ENCODE measurements at regions not wholly inside any gene's neighbourhood (a gene's known extent, or its start where the extent isn't known, plus 50 kb on each side); places are given as distances from the start of the nearest gene placed in this dataset.

DNA sequence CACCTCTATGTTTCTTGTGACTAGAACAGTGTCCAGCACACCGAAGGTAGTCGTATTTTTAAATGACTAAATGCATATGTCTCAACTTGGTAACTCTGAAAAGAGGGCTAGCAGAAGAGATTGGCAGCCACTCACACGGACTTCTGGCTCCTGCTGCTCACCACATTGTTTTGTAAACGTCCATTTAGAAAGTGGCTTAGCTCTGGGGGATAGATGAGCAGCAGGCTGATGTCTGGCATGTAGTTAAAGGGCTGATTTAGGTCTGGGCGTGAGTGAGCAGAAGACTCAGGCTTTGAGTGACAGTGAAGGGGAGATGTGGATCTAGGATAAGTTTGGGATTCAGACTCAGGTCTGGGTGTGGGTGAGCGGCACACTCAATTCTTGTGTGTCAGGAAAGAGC, 372.9 kb upstream of the HS6ST1 start:
- Histone ChIP-seq H3K9me3 (no peaks in the 10 kb centered on the region), H3K27me3 (no peaks in the 10 kb centered on the region), H3K36me3 (no peaks in the 10 kb centered on the region), H3K4me1 (ENCODE audit: control insufficient read depth in 1 of 2, insufficient read depth in 1 of 2, low read depth in 1 of 2, low read length in 1 of 2) (no peaks in the 10 kb centered on the region), H3K27ac (no peak overlapping the region), H3K4me3 (ENCODE audit: low read depth in 1 of 2, low read length in 1 of 2) (no peak overlapping the region)
- TF ChIP-seq, protein P1, sequence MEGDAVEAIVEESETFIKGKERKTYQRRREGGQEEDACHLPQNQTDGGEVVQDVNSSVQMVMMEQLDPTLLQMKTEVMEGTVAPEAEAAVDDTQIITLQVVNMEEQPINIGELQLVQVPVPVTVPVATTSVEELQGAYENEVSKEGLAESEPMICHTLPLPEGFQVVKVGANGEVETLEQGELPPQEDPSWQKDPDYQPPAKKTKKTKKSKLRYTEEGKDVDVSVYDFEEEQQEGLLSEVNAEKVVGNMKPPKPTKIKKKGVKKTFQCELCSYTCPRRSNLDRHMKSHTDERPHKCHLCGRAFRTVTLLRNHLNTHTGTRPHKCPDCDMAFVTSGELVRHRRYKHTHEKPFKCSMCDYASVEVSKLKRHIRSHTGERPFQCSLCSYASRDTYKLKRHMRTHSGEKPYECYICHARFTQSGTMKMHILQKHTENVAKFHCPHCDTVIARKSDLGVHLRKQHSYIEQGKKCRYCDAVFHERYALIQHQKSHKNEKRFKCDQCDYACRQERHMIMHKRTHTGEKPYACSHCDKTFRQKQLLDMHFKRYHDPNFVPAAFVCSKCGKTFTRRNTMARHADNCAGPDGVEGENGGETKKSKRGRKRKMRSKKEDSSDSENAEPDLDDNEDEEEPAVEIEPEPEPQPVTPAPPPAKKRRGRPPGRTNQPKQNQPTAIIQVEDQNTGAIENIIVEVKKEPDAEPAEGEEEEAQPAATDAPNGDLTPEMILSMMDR (IDR thresholded peaks at IDR 0.05) = no peak

DNA sequence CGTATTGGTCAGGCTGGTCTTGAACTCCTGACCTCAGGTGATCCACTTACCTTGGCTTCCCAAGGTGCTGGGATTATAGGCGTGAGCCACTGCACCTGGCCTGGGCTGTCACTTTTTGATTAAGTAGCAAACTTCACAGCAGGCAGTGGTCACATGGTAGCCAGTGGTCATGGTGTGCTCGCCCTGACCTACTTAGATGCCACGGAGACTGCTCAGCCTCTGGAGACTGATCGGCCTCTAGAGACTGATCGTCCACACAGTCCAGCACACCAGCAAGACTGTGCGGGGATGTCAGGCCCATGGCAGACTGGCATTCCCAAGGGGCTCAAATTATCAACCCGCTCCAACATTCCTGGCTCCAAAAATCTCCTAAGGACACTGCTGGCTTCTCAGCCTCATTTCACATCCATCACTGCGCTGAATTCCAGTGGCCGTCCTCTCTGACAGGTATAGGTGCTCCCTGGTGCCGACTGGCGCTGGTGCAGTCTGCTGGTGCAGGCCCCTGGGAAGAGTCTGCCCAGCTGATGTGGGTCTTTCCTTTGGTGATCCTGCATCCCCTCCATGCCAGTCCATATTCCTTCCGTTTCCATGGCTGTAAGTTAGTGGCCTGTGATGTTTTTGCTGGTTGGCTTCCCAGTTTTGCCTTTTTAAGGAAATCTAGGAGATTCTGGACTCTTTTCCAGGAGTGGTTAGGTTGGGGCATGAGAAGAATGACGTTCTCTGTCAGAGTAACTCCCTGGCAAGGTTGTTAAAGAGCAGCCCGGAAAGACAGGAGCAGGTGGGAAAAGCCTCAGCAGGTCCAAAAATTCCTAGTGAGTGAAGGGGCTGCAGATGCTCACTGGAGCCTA, 374.5 kb upstream of the HS6ST1 start:
- Histone ChIP-seq H3K36me3 (no peaks in the 10 kb centered on the region), H3K4me1 (ENCODE audit: control insufficient read depth in 1 of 2, insufficient read depth in 1 of 2, low read depth in 1 of 2, low read length in 1 of 2) (no peaks in the 10 kb centered on the region), H3K9me3 (no peaks in the 10 kb centered on the region), H3K27ac (no peak overlapping the region), H3K4me3 (ENCODE audit: low read depth in 1 of 2, low read length in 1 of 2) (no peak overlapping the region), H3K27me3 (no peaks in the 10 kb centered on the region)
- TF ChIP-seq, protein P1 (IDR thresholded peaks at IDR 0.05) = no peak

DNA sequence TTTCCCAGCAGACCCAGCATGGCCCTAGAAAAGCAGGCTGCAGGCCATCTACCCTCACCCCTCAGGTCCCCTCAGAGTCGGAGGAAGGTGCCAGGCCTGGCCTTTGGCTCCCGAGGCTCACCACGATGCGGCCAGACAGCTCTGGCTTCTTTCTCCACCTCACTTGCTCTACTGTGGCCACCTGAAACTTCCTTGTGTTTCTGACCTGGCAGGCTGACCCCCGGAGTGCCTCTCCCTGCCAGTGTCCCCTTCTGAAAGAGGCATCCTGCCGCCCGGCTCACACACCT, 375.0 kb upstream of the HS6ST1 start:
- Histone ChIP-seq H3K9me3 (no peaks in the 10 kb centered on the region), H3K27ac (no peak overlapping the region), H3K27me3 (no peaks in the 10 kb centered on the region), H3K4me1 (ENCODE audit: control insufficient read depth in 1 of 2, insufficient read depth in 1 of 2, low read depth in 1 of 2, low read length in 1 of 2) (no peaks in the 10 kb centered on the region), H3K4me3 (ENCODE audit: low read depth in 1 of 2, low read length in 1 of 2) (no peak overlapping the region), H3K36me3 (no peaks in the 10 kb centered on the region)
- TF ChIP-seq, protein P1 (IDR thresholded peaks at IDR 0.05) = no peak

DNA sequence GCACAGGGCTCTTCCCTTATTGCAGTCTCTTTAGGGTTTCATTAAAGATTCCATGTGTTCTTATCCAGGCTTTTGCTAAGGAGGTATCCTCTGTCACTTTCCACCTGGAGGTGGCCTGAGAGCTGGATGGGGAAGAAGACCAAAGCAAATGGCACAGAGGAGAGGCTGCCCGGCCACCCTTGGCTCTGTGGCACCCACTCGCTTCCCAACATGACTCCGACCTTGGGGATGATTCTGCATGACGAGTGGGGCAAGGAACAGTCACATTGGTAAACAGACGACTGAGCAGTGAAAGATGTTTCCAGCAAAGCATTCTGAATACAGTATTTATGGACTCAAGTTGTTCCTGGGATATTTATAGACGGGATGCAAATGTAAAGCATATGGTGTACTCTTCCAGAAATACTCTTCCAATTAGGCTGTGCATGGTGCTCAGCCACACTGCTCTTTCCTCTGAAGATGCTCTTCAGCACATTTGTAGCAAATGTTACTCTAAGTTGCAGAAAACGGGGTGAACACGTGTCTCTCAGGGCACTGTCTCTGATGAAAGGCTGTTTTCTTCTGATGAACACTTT, 377.1 kb upstream of the HS6ST1 start:
- no peaks in the 10 kb centered on the region for H3K27me3 ChIP-seq
- no peak overlapping the region for H3K27ac ChIP-seq
- H3K4me1 ChIP-seq (ENCODE audit: control insufficient read depth in 1 of 2, insufficient read depth in 1 of 2, low read depth in 1 of 2, low read length in 1 of 2) = no peaks in the 10 kb centered on the region
- TF ChIP-seq, protein P1 (IDR thresholded peaks at IDR 0.05) = no peak
- H3K9me3 ChIP-seq = no peaks in the 10 kb centered on the region
- no peaks in the 10 kb centered on the region for H3K36me3 ChIP-seq
- H3K4me3 ChIP-seq (ENCODE audit: low read depth in 1 of 2, low read length in 1 of 2) = no peak overlapping the region

DNA sequence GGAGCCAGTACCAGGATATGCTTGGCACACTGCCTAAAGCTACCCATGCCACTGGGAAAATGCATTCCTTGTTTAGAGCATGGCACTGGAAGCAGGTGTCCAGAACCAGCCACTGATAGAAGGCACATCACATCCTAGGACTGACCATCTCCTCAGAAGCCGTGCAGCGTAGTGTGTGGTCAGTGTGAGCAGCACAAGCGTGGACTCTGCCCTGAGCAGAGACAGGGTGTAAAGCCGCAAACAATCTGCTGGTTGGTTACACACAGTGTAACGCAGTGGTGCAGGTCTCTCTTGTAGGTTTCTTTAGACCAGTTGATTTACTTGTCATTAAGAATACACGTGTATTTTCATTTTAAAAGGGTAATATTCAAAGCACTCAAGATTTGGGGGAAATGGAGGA, 377.8 kb upstream of the HS6ST1 start:
- Histone ChIP-seq H3K36me3 (no peaks in the 10 kb centered on the region), H3K9me3 (no peaks in the 10 kb centered on the region), H3K4me3 (ENCODE audit: low read depth in 1 of 2, low read length in 1 of 2) (no peak overlapping the region), H3K4me1 (ENCODE audit: control insufficient read depth in 1 of 2, insufficient read depth in 1 of 2, low read depth in 1 of 2, low read length in 1 of 2) (no peaks in the 10 kb centered on the region), H3K27ac (no peak overlapping the region), H3K27me3 (no peaks in the 10 kb centered on the region)
- TF ChIP-seq, protein P1 (IDR thresholded peaks at IDR 0.05) = no peak
